ENCODE measurements at regions not wholly inside any gene's neighbourhood (a gene's known extent, or its start where the extent isn't known, plus 50 kb on each side); places are given as distances from the start of the nearest gene placed in this dataset.

DNA sequence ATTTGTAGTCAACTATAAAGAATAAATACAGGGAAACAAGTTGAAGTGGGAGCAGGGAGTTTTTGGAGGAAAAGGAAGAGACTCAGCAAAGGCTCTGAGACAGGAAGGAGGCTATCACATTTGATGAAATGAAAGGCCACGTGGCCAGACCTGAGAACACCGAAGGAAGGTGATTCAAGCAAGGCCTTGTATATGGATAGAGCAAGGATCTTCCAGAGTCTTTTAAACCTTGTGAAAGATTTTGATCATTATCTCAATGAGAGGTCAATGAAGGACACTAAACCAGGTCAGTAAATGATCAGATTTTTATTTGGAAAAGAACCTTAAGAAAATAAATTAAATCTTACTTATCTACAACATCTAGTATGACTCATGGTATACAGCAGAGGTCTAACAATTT, 523.5 kb downstream of the SLC16A7 start:
- Histone ChIP-seq H3K9me2 (ENCODE audit: insufficient read depth, low read length) (no peaks in the 10 kb centered on the region), H4K20me1 (ENCODE audit: insufficient read depth) (no peaks in the 10 kb centered on the region), H2AFZ (ENCODE audit: low read depth, low read length) (no peak overlapping the region), H3K9ac (ENCODE audit: low read length) (no peak overlapping the region), H3K4me3 (ENCODE audit: low read length) (no peak overlapping the region), H3F3A (ENCODE audit: insufficient read depth, low read length, poor library complexity, severe bottlenecking) (no peaks in the 10 kb centered on the region), H3K4me2 (ENCODE audit: low read length) (no peak overlapping the region), H3K9me3 (ENCODE audit: low read length) (no peaks in the 10 kb centered on the region), H3K27me3 (ENCODE audit: insufficient read depth, low read depth, low read length) (no peaks in the 10 kb centered on the region), H3K27ac (ENCODE audit: low read length) (no peak overlapping the region), H3K79me2 (replicated peaks; ENCODE audit: insufficient read depth, low read length) (no peaks in the 10 kb centered on the region), H3K36me3 (ENCODE audit: insufficient read depth, low read length) (no peaks in the 10 kb centered on the region)
- TF ChIP-seq RAD21 (conservative IDR thresholded peaks at IDR 0.05) = no peak
- no peak for TF ChIP-seq SMC3 (conservative IDR thresholded peaks at IDR 0.05; ENCODE audit: poor library complexity)
- TF ChIP-seq, protein P1, sequence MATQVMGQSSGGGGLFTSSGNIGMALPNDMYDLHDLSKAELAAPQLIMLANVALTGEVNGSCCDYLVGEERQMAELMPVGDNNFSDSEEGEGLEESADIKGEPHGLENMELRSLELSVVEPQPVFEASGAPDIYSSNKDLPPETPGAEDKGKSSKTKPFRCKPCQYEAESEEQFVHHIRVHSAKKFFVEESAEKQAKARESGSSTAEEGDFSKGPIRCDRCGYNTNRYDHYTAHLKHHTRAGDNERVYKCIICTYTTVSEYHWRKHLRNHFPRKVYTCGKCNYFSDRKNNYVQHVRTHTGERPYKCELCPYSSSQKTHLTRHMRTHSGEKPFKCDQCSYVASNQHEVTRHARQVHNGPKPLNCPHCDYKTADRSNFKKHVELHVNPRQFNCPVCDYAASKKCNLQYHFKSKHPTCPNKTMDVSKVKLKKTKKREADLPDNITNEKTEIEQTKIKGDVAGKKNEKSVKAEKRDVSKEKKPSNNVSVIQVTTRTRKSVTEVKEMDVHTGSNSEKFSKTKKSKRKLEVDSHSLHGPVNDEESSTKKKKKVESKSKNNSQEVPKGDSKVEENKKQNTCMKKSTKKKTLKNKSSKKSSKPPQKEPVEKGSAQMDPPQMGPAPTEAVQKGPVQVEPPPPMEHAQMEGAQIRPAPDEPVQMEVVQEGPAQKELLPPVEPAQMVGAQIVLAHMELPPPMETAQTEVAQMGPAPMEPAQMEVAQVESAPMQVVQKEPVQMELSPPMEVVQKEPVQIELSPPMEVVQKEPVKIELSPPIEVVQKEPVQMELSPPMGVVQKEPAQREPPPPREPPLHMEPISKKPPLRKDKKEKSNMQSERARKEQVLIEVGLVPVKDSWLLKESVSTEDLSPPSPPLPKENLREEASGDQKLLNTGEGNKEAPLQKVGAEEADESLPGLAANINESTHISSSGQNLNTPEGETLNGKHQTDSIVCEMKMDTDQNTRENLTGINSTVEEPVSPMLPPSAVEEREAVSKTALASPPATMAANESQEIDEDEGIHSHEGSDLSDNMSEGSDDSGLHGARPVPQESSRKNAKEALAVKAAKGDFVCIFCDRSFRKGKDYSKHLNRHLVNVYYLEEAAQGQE (IDR thresholded peaks at IDR 0.05; ENCODE audit: borderline replicate concordance) = no peak
- TF ChIP-seq TAF1 (IDR thresholded peaks at IDR 0.05; ENCODE audit: low read depth) = no peak
- TF ChIP-seq, protein P2, sequence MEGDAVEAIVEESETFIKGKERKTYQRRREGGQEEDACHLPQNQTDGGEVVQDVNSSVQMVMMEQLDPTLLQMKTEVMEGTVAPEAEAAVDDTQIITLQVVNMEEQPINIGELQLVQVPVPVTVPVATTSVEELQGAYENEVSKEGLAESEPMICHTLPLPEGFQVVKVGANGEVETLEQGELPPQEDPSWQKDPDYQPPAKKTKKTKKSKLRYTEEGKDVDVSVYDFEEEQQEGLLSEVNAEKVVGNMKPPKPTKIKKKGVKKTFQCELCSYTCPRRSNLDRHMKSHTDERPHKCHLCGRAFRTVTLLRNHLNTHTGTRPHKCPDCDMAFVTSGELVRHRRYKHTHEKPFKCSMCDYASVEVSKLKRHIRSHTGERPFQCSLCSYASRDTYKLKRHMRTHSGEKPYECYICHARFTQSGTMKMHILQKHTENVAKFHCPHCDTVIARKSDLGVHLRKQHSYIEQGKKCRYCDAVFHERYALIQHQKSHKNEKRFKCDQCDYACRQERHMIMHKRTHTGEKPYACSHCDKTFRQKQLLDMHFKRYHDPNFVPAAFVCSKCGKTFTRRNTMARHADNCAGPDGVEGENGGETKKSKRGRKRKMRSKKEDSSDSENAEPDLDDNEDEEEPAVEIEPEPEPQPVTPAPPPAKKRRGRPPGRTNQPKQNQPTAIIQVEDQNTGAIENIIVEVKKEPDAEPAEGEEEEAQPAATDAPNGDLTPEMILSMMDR (IDR thresholded peaks at IDR 0.05; ENCODE audit: poor library complexity, severe bottlenecking) = no peak
- TF ChIP-seq EP300 (conservative IDR thresholded peaks at IDR 0.05; ENCODE audit: poor library complexity, severe bottlenecking) = no peak

DNA sequence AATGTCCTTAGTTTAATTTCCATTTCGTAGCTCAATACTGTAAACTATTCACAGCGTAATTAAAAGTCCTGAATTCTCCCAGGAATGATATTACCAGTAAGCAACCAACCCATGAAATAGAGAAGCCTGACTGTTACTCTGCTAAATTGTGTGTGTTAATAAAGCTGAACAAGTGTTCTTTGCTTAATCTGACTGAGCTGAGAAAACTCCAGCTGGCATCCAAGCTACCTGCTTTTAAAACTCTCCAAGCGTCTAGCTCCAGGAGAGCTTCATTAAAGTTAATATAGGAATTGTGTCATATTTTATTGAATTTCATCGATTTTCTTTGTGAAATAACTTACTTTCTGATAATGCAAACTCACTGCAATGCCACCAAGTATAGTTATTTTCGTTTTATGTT, 524.4 kb downstream of the SLC16A7 start:
- Histone ChIP-seq H4K20me1 (ENCODE audit: insufficient read depth) (no peaks in the 10 kb centered on the region), H2AFZ (ENCODE audit: low read depth, low read length) (no peak overlapping the region), H3K4me2 (ENCODE audit: low read length) (no peak overlapping the region), H3K79me2 (replicated peaks; ENCODE audit: insufficient read depth, low read length) (no peaks in the 10 kb centered on the region), H3K9me3 (ENCODE audit: low read length) (no peaks in the 10 kb centered on the region), H3K9me2 (ENCODE audit: insufficient read depth, low read length) (no peaks in the 10 kb centered on the region), H3K27ac (ENCODE audit: low read length) (no peak overlapping the region), H3F3A (ENCODE audit: insufficient read depth, low read length, poor library complexity, severe bottlenecking) (no peaks in the 10 kb centered on the region), H3K9ac (ENCODE audit: low read length) (no peak overlapping the region), H3K27me3 (ENCODE audit: insufficient read depth, low read depth, low read length) (no peaks in the 10 kb centered on the region), H3K36me3 (ENCODE audit: insufficient read depth, low read length) (no peaks in the 10 kb centered on the region), H3K4me3 (ENCODE audit: low read length) (no peak overlapping the region)
- no peak for TF ChIP-seq SMC3 (conservative IDR thresholded peaks at IDR 0.05; ENCODE audit: poor library complexity)
- TF ChIP-seq POLR2AphosphoS5 (IDR thresholded peaks at IDR 0.05) = no peak
- no peak for TF ChIP-seq RAD21 (conservative IDR thresholded peaks at IDR 0.05)
- TF ChIP-seq, protein P1 (IDR thresholded peaks at IDR 0.05; ENCODE audit: borderline replicate concordance) = no peak
- TF ChIP-seq EZH2 (IDR thresholded peaks at IDR 0.05; ENCODE audit: borderline replicate concordance, insufficient read depth, low read length, poor library complexity, severe bottlenecking) = no peak
- TF ChIP-seq MXI1 (conservative IDR thresholded peaks at IDR 0.05; ENCODE audit: poor library complexity, severe bottlenecking) = no peak
- TF ChIP-seq, protein P2 (IDR thresholded peaks at IDR 0.05; ENCODE audit: poor library complexity, severe bottlenecking) = no peak
- TF ChIP-seq EP300 (conservative IDR thresholded peaks at IDR 0.05; ENCODE audit: poor library complexity, severe bottlenecking) = no peak
- no peak for TF ChIP-seq TAF1 (IDR thresholded peaks at IDR 0.05; ENCODE audit: low read depth)

Measured in neural cell (in vitro differentiated cells).